Stomach smooth muscle (tissue), 2 donors: ENCODE measurements at regions not wholly inside any gene's neighbourhood (a gene's known extent, or its start where the extent isn't known, plus 50 kb on each side); places are given as distances from the start of the nearest gene placed in this dataset.

ENCODE experiments used
- H3K27ac ChIP-seq: one replicate; pipeline ENCODE4 v1.7.0; 2013; ENCODE audit warnings: mild to moderate bottlenecking, low read length, inconsistent platforms
- H3K27me3 ChIP-seq, 2 donors: one replicate each; pipeline ENCODE4 v1.7.0; 2013; ENCODE audit warnings: low read length in 2 of 2; ENCODE audit not compliant: insufficient read depth in 2 of 2, control insufficient read depth in 1 of 2
- H3K36me3 ChIP-seq, 2 donors: one replicate each; pipeline ENCODE4 v1.7.0; 2013; ENCODE audit warnings: low read length in 2 of 2; ENCODE audit not compliant: control insufficient read depth in 2 of 2, insufficient read depth in 2 of 2
- H3K4me1 ChIP-seq: one replicate; pipeline ENCODE4 v1.7.0; 2013; ENCODE audit warnings: low read length; ENCODE audit not compliant: control insufficient read depth, insufficient read depth
- H3K4me3 ChIP-seq, 2 donors: one replicate each; pipeline ENCODE4 v1.7.0; 2013; ENCODE audit warnings: low read length in 2 of 2
- H3K9ac ChIP-seq, 2 donors: one replicate each; pipeline ENCODE4 v1.7.0; 2013; ENCODE audit warnings: low read length in 2 of 2, mild to moderate bottlenecking in 1 of 2
- H3K9me3 ChIP-seq, 2 donors: one replicate each; pipeline ENCODE4 v1.7.0; 2013; ENCODE audit warnings: low read length in 2 of 2; ENCODE audit not compliant: control insufficient read depth in 2 of 2
- donor health status: healthy.
- donor health status: Pancreatic carcinoma.

DNA sequence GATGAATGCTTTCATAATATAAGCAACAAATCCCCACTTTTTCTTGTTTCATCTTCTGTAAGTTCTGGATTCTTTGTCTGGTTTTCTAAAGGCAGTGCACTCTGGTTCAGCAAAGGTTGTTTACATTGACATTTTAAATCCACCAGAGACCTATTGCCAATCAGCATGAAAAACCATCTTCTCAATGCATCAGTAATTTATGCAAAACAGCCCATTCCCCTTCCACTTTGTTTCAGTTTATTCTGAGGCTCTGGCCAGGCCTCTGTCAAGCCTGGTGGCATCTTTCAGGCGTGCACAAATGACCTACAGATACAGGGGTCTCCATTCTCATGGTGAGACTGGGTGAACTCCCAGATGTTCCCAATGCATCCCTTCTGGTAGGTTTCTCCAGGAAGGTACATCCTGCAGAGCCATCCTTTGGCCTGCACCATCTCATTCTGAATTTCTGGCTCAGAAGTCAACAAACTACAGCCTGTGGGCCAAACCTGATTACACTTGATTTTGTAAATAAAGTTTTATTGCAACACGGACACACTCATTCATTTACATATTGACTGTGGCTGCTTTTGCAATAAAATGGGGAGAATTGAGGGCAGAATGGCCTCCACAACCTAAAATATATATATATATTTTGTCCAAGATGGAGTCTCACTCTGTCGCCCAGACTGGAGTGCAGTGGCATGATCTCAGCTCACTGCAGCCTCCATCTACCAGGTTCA, 405.4 kb downstream of the PREX1 start:
- Histone ChIP-seq H3K27ac (no peak overlapping the region), H3K4me3 (no peak overlapping the region), H3K9me3 (no peaks in the 10 kb centered on the region), H3K9ac (no peak overlapping the region), H3K36me3 (no peaks in the 10 kb centered on the region), H3K4me1 (no peaks in the 10 kb centered on the region), H3K27me3 (no peaks in the 10 kb centered on the region)

DNA sequence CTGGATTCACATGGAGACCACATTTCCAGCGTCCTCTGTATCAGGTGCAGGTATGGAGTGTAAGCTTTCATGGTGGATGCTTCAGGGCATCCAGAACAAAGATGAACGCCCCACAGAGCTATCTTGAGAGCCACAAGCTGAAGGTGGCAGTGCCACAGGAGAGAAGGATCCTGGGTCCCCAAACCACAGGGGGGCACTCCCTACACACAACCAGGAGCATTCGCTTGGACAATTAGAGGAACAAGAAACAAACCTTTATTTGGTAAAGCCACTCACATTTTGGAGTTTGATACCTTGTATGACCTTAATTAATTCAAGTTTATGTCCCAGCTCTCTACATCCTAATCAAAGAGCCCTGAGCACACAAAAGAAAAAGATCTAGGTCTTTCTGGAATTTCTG, 406.3 kb downstream of the PREX1 start:
- Histone ChIP-seq H3K4me3 (no peak overlapping the region), H3K27ac (no peak overlapping the region), H3K27me3 (no peaks in the 10 kb centered on the region), H3K9ac (no peak overlapping the region), H3K4me1 (no peaks in the 10 kb centered on the region), H3K36me3 (no peaks in the 10 kb centered on the region), H3K9me3 (no peaks in the 10 kb centered on the region)

GRCh38 chr20:48420176-48420575, 407.6 kb downstream of the PREX1 start:
- no peaks in the 10 kb centered on the region for H3K4me1 ChIP-seq
- no peak overlapping the region for H3K4me3 ChIP-seq
- no peaks in the 10 kb centered on the region for H3K27me3 ChIP-seq
- H3K9ac ChIP-seq = no peak overlapping the region
- no peaks in the 10 kb centered on the region for H3K9me3 ChIP-seq
- no peaks in the 10 kb centered on the region for H3K36me3 ChIP-seq
- no peak overlapping the region for H3K27ac ChIP-seq

- Histone ChIP-seq H3K4me3 (no peak overlapping the region), H3K9ac (no peak overlapping the region), H3K27ac (no peak overlapping the region), H3K36me3 (no peaks in the 10 kb centered on the region), H3K4me1 (no peaks in the 10 kb centered on the region), H3K9me3 (no peaks in the 10 kb centered on the region), H3K27me3 (no peaks in the 10 kb centered on the region)
Observed at GRCh38 chr20:48419173-48419572, 408.6 kb downstream of the PREX1 start.

- H3K27ac ChIP-seq = no peak overlapping the region
- no peak overlapping the region for H3K9ac ChIP-seq
- no peaks in the 10 kb centered on the region for H3K36me3 ChIP-seq
- no peaks in the 10 kb centered on the region for H3K9me3 ChIP-seq
- peaks cover 3% of the 10 kb centered on the region for H3K4me1 ChIP-seq
- no peaks in the 10 kb centered on the region for H3K27me3 ChIP-seq
- H3K4me3 ChIP-seq = no peak overlapping the region
Observed at GRCh38 chr20:48416002-48416401, 411.8 kb downstream of the PREX1 start.

DNA sequence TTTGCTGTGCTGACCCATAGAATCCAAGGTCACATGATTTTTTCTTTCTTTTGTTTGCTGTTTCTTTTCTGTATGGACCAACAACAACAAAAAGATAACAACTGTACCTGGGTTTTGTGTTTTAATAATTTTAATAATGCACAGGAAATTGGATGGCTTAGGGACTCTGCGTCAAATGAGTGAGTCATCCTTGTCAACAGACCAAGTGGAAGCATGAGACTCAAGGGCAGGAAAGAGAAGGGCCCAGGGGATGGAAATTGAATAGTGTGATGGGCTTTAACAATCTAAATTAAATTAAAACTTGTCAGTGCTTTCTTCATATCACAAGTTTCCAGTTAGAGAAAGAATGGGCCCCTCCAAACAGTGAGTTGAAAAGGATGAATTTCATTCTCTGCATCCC, 413.0 kb downstream of the PREX1 start:
- Histone ChIP-seq H3K9me3 (no peaks in the 10 kb centered on the region), H3K4me3 (no peak overlapping the region)

DNA sequence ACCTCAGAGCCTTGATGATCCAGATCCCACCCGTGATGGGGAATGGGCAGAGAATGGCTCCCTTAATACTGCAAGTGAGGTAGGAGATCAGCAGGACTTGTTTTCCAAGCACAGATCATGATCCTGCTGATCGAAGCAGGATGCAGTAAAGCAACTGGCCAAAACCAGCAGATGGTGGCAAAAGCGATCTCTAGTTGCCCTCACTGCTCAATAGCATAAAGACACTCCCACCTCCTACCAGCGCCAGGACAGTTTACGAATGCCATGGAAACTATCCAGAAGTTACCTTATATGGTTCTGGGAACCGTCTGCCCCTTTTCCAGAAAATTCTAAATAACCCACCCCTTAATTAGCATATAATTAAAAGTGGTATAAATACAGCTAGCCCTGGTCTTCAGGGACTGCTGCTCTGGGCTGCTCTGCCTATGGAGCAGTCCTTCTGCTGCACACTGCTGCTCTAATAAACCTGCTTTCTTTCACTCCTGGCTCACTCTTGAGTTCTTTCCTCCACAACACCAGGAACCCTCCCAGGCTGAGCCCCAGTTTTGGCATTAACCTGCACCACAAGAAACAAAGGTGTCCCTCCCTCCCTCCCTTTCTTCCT, 415.8 kb downstream of the PREX1 start:
- Histone ChIP-seq H3K9ac (no peak overlapping the region), H3K4me3 (no peak overlapping the region), H3K27ac (no peak overlapping the region), H3K36me3 (no peaks in the 10 kb centered on the region), H3K4me1 (peaks cover 3% of the 10 kb centered on the region), H3K9me3 (no peaks in the 10 kb centered on the region), H3K27me3 (no peaks in the 10 kb centered on the region)

More for the DNA sequence above, 413.0 kb downstream of the PREX1 start:
- Histone ChIP-seq H3K9ac (no peak overlapping the region), H3K27ac (no peak overlapping the region), H3K36me3 (no peaks in the 10 kb centered on the region), H3K4me1 (peaks cover 3% of the 10 kb centered on the region), H3K27me3 (no peaks in the 10 kb centered on the region)

- Histone ChIP-seq H3K36me3 (no peaks in the 10 kb centered on the region), H3K27me3 (no peaks in the 10 kb centered on the region), H3K4me3 (no peak overlapping the region), H3K4me1 (peaks cover 3% of the 10 kb centered on the region), H3K27ac (no peak overlapping the region), H3K9me3 (no peaks in the 10 kb centered on the region), H3K9ac (no peak overlapping the region)
Observed at GRCh38 chr20:48411245-48411644, 416.6 kb downstream of the PREX1 start.

DNA sequence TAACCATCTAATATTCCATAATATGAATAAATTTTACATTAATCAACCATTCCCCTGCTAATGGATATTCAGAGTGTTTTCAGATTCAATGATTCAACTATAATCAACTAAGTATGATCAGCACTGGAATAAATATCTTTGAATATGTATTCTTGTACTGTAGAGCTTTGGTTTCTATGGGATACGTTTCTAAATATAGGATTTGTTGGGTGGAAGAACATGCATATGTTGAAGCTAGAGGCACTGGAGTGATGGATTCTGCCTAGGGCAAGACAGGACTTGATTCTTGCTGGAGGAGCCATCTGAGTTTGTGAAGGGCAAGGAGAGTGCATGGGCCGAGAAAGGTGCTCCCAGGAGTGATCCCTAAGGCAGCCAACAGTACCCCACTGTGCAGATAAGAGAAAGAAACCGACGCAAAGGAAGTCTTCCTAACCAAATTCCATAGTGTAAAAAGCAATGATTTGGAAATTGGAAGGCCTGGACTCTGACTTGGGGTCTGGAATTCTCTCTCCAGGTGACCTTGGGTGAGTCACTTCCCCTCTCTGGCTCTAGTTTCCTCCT, 418.7 kb downstream of the PREX1 start:
- Histone ChIP-seq H3K9me3 (no peaks in the 10 kb centered on the region), H3K4me1 (peaks cover 3% of the 10 kb centered on the region), H3K27ac (no peak overlapping the region), H3K36me3 (no peaks in the 10 kb centered on the region), H3K27me3 (no peaks in the 10 kb centered on the region), H3K4me3 (no peak overlapping the region), H3K9ac (no peak overlapping the region)

GRCh38 chr20:48407710-48408109, 420.1 kb downstream of the PREX1 start:
- Histone ChIP-seq H3K27me3 (no peaks in the 10 kb centered on the region), H3K4me3 (no peak overlapping the region), H3K9me3 (no peaks in the 10 kb centered on the region), H3K36me3 (no peaks in the 10 kb centered on the region), H3K4me1 (peaks cover 3% of the 10 kb centered on the region), H3K9ac (no peak overlapping the region), H3K27ac (no peak overlapping the region)

DNA sequence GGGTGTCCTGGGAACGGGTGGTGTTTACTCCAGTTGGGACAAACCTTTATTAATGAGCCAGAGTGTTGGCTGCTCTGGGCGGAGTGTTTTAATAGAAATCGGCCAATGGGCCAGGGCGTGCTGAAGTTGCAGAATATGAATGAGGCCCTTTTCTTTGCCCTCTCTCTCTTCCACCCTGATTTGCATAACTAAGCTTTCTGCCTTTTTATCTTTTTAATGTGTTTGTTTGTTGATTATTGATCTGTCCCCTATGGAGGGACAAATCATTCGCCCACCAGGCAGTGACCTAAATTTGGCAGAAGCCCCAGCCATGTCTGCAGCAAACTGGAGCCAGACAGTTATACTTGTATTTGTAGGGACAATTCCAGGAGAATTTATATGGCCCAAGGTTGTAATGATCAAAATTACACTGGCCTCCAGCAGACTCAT, 420.9 kb downstream of the PREX1 start:
- no peak overlapping the region for H3K27ac ChIP-seq
- no peaks in the 10 kb centered on the region for H3K27me3 ChIP-seq
- H3K9me3 ChIP-seq = no peaks in the 10 kb centered on the region
- H3K36me3 ChIP-seq = no peaks in the 10 kb centered on the region
- no peak overlapping the region for H3K9ac ChIP-seq
- no peak overlapping the region for H3K4me3 ChIP-seq
- peaks cover 2% of the 10 kb centered on the region for H3K4me1 ChIP-seq
